Smooth muscle cell (in vitro differentiated cells): ENCODE measurements at regions not wholly inside any gene's neighbourhood (a gene's known extent, or its start where the extent isn't known, plus 50 kb on each side); places are given as distances from the start of the nearest gene placed in this dataset.

Source experiments
- DNase-seq: peaks from one replicate; lab custom pipeline; 2025; ENCODE audit not compliant: unreplicated experiment; lab: John Stamatoyannopoulos, UW
- H2AFZ ChIP-seq: fragments of 200-600 bp; sonication (generic); 2 replicates; pipeline ENCODE4 v1.6.0; 2016; ENCODE audit warnings: antibody characterized with exemption, low read depth, mild to moderate bottlenecking
- H3F3A ChIP-seq: fragments of 200-600 bp; sonication (generic); 2 replicates; pipeline ENCODE4 v1.6.0; 2017; ENCODE audit warnings: antibody characterized with exemption, low read depth
- H3K27ac ChIP-seq: fragments of 200-600 bp; sonication (generic); 2 replicates; pipeline ENCODE4 v1.5.1; 2016; ENCODE audit warnings: low read depth, mild to moderate bottlenecking
- H3K27me3 ChIP-seq: fragments of 200-600 bp; sonication (generic); 2 replicates; pipeline ENCODE4 v1.6.1; 2016; ENCODE audit warnings: low read depth, mild to moderate bottlenecking
- H3K36me3 ChIP-seq: fragments of 200-600 bp; sonication (generic); 2 replicates; pipeline ENCODE4 v1.5.1; 2016; ENCODE audit warnings: low read depth
- H3K4me1 ChIP-seq: fragments of 200-600 bp; sonication (generic); 2 replicates; pipeline ENCODE4 v1.5.1; 2016; ENCODE audit warnings: low read depth
- H3K4me2 ChIP-seq: fragments of 200-600 bp; sonication (generic); 2 replicates; pipeline ENCODE4 v1.6.0; 2016; ENCODE audit warnings: mild to moderate bottlenecking
- H3K4me3 ChIP-seq: fragments of 200-600 bp; sonication (generic); 2 replicates; pipeline ENCODE4 v1.5.1; 2016; ENCODE audit warnings: mild to moderate bottlenecking
- H3K79me2 ChIP-seq: fragments of 200-600 bp; sonication (generic); 2 replicates; pipeline ENCODE4 v1.6.0; 2016; ENCODE audit warnings: low read depth, mild to moderate bottlenecking
- H3K9ac ChIP-seq: fragments of 200-600 bp; sonication (generic); 2 replicates; pipeline ENCODE4 v1.6.0; 2016; ENCODE audit warnings: low read depth
- H3K9me3 ChIP-seq: fragments of 200-600 bp; sonication (generic); replicated peaks from 2 replicates; pipeline ENCODE4 v1.5.1; 2016; ENCODE audit warnings: low read depth
- H4K20me1 ChIP-seq: fragments of 200-600 bp; sonication (generic); 2 replicates; pipeline ENCODE4 v1.6.0; 2016; ENCODE audit warnings: low read depth
- CTCF ChIP-seq: fragments of 200-600 bp; sonication (generic); IDR thresholded peaks from 2 replicates; pipeline ENCODE4 v1.5.1; 2017; ENCODE audit warnings: borderline replicate concordance, mild to moderate bottlenecking, antibody characterized with exemption; ENCODE audit not compliant: insufficient read depth, poor library complexity, severe bottlenecking
- WGBS: methylation state at CpG from one replicate; pipeline ENCODE4 v1.1.7; 2016; ENCODE audit warnings: low lambda C conversion rate; 5-methylcytosine and 5-hydroxymethylcytosine counted together

GRCh38 chr4:14701896-14702295, 300.4 kb upstream of the CPEB2 start:
- Histone ChIP-seq H3K9me3 (no peaks in the 10 kb centered on the region), H3K36me3 (no peaks in the 10 kb centered on the region), H3K4me3 (no peak overlapping the region), H3K9ac (no peak overlapping the region), H3F3A (no peaks in the 10 kb centered on the region), H3K79me2 (no peaks in the 10 kb centered on the region), H3K4me1 (no peaks in the 10 kb centered on the region), H3K4me2 (no peak overlapping the region), H3K27ac (no peak overlapping the region), H4K20me1 (no peaks in the 10 kb centered on the region), H3K27me3 (no peaks in the 10 kb centered on the region), H2AFZ (no peak overlapping the region)
- DNase-seq = no peak
- WGBS = 67% methylated on average over 1 of the region's 1 CpG
- TF ChIP-seq CTCF = no peak

GRCh38 chr4:14708574-14708973, 293.7 kb upstream of the CPEB2 start:
- no peak overlapping the region for H3K27ac ChIP-seq
- no peaks in the 10 kb centered on the region for H3F3A ChIP-seq
- H3K9ac ChIP-seq = no peak overlapping the region
- no peaks in the 10 kb centered on the region for H3K36me3 ChIP-seq
- no peak overlapping the region for H2AFZ ChIP-seq
- H3K79me2 ChIP-seq = no peaks in the 10 kb centered on the region
- H3K27me3 ChIP-seq = no peaks in the 10 kb centered on the region
- DNase-seq = no peak
- no peaks in the 10 kb centered on the region for H4K20me1 ChIP-seq
- TF ChIP-seq CTCF = no peak
- H3K4me3 ChIP-seq = no peak overlapping the region
- H3K9me3 ChIP-seq = no peaks in the 10 kb centered on the region
- H3K4me2 ChIP-seq = no peak overlapping the region
- no peaks in the 10 kb centered on the region for H3K4me1 ChIP-seq

GRCh38 chr4:14711259-14711658, 291.0 kb upstream of the CPEB2 start:
- no peaks in the 10 kb centered on the region for H3K79me2 ChIP-seq
- WGBS = 86% methylated on average over 4 of the region's 4 CpGs

More at GRCh38 chr4:14711259-14711658, 291.0 kb upstream of the CPEB2 start:
- H3F3A ChIP-seq = no peaks in the 10 kb centered on the region
- H3K4me1 ChIP-seq = no peaks in the 10 kb centered on the region
- no peak overlapping the region for H3K4me2 ChIP-seq
- H3K9me3 ChIP-seq = no peaks in the 10 kb centered on the region
- no peak for TF ChIP-seq CTCF
- no peak overlapping the region for H2AFZ ChIP-seq
- H3K27ac ChIP-seq = no peak overlapping the region
- no peak for DNase-seq
- H3K36me3 ChIP-seq = no peaks in the 10 kb centered on the region
- no peaks in the 10 kb centered on the region for H4K20me1 ChIP-seq
- H3K9ac ChIP-seq = no peak overlapping the region
- H3K27me3 ChIP-seq = no peaks in the 10 kb centered on the region
- H3K4me3 ChIP-seq = no peak overlapping the region
